ENCODE measurements at regions not wholly inside any gene's neighbourhood (a gene's known extent, or its start where the extent isn't known, plus 50 kb on each side); places are given as distances from the start of the nearest gene placed in this dataset.

DNA sequence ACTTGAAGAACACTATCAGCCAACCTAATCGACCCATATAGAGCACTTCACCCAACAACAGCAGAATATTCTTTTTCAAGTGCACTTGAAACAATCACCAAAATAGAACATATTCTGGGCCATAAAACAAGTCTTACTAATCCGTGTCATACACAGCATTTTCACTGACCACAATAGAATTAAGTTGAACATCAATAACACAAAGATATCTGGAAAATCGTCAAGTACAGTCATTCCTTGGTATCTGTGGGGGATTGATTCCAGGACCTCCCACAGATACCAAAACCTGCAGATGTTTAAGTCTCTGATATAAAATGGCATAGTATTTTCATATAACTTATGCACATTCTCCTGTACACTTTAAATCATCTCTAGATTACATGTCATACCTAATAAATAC is 295.7 kb downstream of the BCL11B start:
- DNase-seq (ENCODE audit: low read depth in 2 of 2) = peak; percentile 63 to 71

DNA sequence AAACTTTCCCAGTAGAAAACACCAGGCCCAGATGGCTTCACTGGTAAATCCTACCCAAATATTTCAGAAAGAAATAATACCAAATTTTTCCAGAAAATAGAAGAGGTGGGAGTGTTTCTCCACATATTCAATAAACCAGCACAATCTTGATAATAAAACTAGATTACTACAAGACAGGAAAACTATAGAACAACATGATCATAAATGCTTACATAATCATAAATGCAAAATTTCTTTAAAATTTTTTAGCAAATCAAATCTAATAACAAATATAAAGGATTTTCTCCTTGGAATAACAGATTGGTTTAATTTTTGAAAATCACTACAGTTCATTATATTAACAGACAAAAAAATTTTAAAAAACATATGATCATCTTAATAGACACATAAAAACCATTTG is 294.5 kb downstream of the BCL11B start:
- DNase-seq (ENCODE audit: low read depth in 2 of 2) = no peak

DNA sequence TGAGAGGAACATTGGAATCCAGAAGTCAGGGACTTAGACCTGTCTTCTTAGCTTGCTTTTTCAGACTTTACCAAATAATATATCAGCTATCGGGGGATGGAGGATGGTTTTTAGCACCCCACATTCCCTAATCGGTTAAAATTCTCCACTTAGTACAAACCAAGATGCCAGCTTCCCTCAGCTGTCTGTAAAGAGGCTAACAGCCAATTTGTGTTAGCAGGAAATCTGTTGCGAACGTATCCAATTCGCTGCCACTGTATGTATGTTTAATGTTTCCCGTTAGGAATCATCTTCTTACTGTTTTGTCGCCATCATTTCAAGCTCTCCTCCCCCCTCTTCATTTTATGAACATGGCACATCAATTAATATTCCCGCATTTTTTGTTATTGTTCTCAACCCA is 289.0 kb downstream of the BCL11B start:
- no peak for DNase-seq (ENCODE audit: low read depth in 2 of 2)

DNA sequence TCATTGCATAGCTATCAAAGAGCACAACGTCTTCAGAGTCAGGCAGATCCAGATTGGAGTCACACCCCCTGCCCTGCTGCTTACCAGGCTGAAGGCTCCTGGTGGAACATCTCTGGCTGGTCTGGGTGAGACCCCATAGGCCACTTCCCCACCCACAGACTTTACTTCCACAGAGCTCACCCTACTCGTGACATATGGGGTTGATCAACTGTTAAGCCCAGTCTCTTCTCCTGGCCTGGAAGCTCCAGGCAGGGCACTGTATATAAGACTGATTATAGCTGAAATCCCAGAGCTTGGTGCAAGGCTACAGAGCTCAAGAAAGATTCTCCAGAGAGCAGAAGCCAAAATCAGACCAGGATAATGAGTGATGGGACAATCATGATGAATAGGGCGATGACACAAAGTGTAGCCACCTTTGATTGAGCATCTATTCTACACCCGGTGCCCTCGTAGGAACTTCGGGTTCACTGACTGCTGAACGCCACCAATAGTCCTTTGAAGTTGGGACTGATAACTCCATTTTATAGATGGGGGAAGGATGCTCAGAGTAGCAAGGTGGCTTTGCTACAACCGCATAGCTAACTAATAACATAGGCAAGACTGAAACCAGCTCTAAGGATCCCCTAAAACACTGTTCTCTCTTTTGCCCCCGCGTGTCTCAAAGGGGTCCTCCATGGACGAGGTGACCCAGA is 287.8 kb downstream of the BCL11B start:
- no peak for DNase-seq (ENCODE audit: low read depth in 2 of 2)

DNA sequence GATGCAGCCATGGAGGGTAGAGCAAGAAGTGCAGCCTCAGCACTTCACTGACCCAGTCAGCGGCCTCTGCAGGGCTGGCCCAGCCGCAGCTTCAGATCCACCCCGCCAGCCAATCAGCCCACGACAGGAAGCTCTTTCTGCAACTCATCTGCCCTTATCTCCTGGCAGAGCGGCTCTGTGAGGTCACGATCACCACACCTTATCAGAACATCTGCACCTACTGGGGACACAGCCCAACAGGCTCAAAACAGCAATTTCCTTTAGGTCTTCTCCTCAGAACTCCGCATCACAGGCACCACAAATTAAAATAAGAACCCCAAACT is 287.3 kb downstream of the BCL11B start:
- DNase-seq (ENCODE audit: low read depth in 2 of 2) = no peak

DNA sequence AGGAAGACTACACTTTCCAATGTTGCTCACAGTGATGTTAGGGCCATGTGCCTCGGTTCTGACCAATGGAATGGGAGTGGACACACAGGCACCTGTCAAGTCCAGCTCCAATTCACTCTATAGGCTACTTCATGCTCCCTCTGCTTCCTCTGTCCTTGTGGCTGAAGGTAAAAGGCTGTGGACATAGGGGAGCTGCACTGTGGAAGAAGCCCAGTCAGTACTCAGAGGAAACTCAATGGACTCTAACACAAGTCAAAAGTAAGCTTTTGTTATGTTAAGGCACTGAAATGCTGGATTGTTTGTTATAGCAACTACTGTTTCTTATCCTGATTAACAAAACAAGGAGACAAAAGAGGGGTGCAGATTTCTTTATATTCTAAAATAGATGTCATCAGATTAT is 278.2 kb downstream of the BCL11B start:
- DNase-seq (ENCODE audit: low read depth in 2 of 2) = no peak

DNA sequence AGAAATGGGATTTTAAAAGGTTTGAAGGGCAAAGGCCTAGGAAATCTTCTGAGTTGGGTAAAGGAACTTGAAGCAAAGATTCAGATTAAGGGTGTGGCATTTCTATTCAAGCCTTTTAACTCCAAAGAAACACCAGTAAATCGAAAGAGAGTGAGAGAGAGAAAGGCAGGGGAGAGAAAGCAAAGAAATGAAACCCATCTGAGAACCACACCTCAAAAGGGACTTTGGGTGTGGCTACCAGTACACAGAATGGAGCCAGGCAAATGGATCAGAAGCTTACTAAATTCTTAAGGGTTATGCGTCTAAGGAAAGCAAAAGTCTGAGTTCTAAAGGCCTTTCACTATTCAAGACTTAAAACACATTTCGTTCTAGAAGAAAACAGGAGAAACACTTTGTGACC is 277.4 kb downstream of the BCL11B start:
- no peak for DNase-seq (ENCODE audit: low read depth in 2 of 2)

DNA sequence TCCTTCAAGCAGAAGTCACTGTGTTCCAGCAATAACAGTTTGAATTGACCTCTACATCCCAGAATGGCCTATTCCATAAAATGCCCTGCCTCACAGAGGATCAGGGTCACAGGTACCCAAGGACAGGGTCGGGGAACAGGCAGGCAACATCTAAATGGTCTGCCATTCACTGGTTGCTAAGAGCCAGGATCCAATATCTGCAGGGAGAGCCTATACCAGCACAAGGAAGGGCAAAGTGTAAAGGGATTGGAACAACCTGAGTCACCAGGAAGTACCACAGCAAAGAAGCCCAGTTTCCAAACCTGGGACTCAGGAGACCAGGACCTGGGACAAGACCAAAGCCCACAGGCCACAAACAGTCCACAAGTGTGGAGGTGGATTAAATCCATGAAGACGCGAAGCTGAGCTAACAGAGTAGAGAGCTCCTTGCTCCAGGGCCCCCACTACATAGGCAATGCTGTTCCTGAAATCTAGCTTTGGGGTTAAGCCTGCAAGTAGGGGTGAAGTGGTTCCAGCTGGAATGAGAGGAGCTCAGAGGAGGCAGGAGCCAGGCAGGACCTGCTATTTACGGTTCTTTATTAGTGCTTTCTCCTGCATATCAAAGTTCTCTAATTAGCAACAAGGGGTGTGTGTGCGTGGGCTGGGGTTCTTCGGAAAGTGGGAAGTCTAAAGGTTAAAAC is 274.3 kb downstream of the BCL11B start:
- no peak for DNase-seq (ENCODE audit: low read depth in 2 of 2)

DNA sequence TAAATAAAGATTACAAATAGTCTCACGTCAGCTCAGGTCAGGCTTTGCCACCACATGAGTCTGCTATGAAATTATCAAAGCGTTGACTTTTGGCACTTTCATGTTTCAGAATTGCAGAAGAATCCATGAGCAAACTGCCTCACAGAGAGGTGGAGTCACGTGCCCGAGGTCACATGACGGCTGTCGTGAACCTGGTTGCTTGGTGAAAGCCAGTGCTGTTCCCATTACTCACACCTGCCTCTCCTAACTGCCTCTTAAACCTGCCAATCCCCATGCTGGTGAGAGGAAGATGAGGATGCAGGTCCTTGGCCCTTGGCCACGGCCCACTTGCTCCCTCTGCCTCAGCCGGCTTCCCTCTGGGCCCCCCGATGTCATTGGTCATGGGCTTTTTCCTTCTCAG is 272.7 kb downstream of the BCL11B start:
- no peak for DNase-seq (ENCODE audit: low read depth in 2 of 2)

DNA sequence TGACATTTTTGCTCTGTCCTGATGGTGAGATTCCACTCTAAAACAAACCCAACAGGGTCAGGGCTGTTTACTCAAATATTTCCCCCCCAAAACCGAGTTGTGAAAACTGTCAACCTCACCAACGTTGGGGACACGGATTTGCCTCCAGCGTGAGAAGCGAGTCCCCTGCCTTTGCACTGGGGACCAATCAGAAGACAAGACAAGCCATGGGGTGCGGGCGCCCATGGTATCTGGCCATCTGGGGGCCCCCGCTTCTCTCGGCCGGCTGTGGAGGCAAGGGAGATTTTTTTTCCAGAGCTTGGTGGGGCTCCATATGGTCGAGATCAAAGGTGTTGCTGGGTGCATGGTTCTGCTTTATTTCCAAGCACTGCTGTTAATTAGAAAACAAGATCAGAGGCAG is 272.1 kb downstream of the BCL11B start:
- no peak for DNase-seq (ENCODE audit: low read depth in 2 of 2)

DNA sequence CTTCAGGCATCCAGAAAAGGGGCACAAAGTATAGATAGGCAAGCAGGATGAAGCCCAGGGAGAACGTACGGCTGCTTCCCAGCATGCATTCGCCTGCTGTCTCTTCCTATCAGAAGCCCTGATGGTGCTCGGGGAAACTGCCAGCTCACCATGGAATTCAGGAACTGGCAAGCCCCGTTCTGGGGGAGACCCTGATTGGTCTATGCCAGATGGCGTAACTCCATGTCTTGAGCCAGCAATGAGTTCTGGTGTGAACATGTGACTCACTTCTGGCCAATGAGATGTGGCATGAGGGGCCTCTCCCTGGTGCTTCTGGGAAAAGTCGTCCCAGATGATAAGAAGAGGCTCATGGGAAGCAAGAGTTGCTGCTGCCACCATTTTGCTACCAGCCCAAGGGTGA is 270.8 kb downstream of the BCL11B start:
- DNase-seq (ENCODE audit: low read depth in 2 of 2) = no peak

DNA sequence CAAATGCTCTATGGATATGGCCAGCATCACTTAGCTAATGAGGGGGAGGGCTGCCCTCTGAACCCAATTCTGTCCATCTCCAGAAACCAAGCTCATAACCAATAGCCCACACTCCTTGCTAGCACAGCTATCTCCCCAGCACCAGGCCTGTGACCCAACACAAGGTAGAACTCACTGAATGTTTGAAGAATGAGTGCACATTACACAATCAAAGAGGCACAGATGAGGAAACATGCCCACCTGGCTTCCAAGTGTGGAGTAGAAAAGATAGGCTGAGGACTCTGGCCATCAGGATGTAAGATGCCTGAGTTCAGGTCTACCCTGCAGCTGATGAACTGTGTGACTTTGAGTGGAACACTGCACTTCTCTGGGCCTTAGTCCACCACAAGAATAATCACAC is 268.4 kb downstream of the BCL11B start:
- DNase-seq (ENCODE audit: low read depth in 2 of 2) = no peak

DNA sequence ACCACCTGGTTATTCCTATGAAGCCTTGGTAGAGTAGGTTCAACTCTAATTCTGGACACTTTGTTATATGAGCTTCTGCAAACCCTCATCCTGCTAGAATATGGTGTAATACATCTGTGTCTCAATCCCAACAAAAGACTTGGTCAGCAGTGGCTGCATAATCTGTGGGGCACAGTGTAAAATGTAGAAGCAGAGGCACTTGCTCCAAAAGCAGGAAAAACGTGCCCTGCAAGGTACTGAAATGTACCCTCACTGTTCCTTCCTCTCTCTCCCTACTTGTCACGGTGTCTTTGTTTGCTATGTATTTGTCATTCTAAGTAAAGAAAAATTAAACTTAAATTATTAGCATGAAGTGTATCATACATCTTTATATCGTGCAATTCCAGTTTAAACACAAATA is 267.9 kb downstream of the BCL11B start:
- DNase-seq (ENCODE audit: low read depth in 2 of 2) = no peak

DNA sequence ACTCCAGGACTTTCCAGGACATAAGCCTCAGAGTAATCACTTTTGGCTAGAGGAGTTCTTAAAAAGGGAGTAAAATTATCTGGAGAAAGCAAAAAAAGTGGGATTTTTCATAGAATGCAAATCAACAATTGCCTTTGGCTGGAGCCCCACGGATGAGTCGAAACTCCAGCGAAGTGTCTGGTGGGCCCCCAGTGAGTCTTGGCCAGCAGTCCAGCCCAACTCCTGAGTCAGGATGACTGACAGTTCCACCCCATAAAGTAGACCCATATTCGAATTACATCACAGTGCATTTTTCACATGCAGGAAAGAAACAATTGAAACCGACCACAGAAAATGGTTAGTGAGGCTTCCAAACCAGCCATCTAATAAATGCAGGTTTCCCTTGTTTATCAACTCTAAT is 265.7 kb downstream of the BCL11B start:
- DNase-seq (ENCODE audit: low read depth in 2 of 2) = peak; percentile 29 to 34

DNA sequence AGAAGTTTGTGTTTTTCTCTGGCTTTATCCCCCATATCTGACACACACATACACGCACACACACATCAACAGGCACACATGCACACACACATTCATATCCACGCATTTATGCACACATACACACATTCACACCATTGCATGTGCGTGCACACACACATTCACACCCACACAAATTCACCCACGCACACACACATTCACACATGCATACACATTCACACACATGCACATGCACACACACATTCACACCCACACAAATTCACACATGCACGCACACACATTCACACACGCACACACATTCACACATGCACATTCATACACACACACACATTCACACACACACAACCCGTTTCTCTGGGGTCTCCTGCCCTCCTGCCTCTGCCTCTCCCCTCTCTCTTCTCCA is 264.2 kb downstream of the BCL11B start:
- DNase-seq (ENCODE audit: low read depth in 2 of 2) = no peak

DNA sequence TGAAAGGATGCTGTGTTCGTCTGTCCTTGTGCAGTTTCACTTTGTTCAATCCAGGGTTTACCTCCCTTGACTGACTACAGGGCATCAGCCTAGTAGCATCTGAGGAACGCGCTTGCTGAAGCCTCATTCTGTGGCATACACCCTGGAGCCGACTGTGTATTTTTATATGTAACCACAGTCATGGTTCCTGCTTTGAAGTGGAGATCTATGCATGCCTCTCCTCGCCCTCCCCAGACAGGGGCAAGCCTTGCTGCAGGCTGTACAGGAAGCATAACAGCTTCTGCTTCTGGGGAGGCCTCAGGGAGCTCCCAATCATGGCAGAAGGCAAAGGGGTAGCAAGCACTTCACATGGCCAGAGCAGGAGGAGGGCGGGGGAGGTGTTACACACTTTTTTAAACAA is 262.1 kb downstream of the BCL11B start:
- DNase-seq (ENCODE audit: low read depth in 2 of 2) = no peak

DNA sequence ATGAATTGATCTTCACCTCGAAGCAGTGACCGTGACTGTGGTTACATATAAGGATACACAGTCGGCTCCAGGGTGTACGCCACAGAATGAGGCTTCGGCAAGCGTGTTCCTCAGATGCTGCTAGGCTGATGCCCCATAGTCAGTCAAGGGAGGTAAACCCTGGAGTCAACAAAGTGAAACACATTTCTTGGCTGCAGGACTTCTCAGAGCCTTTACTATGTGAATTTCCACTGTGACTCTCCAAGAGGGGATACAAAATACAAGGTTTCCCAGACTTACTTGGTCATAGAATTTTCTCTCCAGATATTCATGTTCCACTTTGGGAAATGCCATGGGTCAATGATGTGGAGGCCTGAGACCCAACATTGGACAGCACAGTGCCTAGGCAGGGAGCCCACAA is 260.6 kb downstream of the BCL11B start:
- DNase-seq (ENCODE audit: low read depth in 2 of 2) = no peak

DNA sequence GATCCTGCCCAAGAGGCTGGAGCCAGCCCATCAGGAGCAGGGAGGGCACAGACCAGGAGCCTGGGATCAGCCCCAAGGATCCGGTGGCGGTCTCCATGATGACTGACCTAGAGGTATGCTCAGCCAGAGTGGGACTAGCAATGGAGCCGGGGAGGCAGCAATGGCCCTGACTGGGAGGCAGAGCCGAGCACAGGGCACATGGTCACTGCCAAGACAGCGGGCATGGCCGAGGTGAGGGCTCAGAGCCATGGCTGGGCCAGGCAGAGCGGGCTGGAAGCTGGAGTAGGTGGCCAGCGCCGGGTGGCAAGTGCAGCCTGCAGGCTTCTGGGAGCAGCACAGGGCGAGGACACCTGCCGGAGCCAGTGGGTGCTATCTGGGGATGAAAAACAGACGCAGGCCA is 259.3 kb downstream of the BCL11B start:
- DNase-seq (ENCODE audit: low read depth in 2 of 2) = no peak

DNA sequence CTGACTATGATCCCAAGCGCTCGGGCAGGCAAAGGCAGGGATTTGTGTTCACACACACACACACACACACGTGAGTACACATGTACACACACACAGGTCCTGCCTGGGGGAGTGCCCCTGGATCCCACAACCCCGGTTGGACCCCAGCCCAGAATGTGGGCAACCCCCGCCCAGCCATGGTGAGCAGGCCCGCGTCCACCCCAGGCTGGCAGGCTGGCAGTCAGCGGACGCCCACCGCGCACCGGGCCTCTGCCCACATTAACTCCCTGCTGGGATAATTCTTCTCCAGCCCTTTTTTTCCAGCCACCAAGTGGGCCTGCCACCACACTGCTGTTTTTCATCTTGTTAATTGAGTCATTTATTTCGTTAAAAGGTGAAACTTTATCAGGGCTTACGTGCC is 256.2 kb downstream of the BCL11B start:
- DNase-seq (ENCODE audit: low read depth in 2 of 2) = no peak

DNA sequence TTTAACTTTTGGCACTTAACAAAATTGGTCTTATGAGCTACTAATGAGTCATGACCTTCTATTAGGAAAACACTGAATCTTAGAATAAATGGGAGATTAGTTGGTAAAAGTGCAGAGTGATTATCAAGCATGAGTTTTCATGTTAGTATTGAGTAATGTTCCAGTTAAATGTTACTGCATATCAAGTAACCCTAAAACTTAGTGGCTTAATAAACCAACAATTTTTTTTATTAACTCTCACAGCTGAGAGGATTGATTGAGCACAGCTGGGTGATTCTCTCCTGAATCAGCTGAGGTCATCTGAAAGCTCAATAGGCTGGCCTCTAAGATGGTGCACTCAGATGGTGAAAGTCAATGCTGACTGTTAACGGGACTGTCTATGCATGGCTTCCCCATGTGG is 248.6 kb downstream of the BCL11B start:
- no peak for DNase-seq (ENCODE audit: low read depth in 2 of 2)

DNA sequence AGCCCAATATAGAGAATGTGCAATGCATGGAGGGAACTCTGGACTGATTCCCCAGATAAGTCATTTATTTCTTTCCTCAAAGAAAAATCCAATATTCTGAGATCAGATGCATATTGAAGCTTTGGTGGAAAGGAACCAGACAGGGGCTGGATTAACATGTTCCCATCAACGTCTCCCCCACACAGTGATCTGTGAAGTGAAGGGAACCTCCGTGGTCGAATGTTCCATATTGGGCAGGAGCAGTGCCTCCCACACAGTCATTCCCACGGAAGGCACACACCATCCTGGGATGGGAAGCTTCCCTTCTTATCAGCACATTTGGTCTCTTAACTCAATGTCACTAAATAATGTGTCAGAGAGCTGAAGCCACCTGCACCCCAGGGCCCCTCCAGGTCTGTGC is 247.1 kb downstream of the BCL11B start:
- no peak for DNase-seq (ENCODE audit: low read depth in 2 of 2)

DNA sequence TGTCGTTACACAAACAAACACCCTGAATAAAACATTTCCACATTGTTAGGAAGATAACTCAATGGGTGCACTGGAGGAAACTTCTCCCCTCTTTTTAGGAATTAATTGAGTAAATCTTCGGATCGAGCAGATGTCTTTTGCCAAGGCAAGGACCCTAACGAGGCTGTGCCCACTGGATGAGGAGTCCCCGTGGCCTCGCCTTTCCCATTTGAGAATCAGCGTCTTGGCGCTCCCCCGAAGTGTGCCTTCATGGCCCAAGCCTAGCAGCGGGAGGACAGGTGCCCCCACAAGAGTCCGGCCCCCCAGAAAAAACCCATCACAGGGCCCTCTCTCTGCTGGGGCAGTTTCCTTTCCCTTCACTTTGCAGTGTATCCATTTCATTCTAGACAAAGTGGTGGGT is 246.6 kb downstream of the BCL11B start:
- DNase-seq (ENCODE audit: low read depth in 2 of 2) = no peak

DNA sequence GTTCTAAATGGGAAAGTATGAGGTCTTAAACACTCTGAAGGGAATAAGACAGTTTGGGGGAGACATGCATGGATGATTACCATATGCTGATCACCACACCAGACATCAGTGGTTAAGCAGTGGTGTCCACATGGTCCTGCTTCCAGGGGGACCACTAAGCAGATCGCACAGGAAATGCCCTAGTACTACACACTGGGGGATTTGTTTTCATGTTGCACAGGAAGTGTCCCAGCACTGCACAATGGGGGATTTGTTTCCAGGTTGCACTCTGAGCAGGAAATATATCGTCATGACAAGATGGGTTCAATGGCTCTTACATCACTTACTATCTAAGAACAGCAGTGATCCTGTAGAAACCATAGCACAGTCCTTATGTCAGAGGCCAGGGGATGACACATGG is 245.5 kb downstream of the BCL11B start:
- DNase-seq (ENCODE audit: low read depth in 2 of 2) = no peak

DNA sequence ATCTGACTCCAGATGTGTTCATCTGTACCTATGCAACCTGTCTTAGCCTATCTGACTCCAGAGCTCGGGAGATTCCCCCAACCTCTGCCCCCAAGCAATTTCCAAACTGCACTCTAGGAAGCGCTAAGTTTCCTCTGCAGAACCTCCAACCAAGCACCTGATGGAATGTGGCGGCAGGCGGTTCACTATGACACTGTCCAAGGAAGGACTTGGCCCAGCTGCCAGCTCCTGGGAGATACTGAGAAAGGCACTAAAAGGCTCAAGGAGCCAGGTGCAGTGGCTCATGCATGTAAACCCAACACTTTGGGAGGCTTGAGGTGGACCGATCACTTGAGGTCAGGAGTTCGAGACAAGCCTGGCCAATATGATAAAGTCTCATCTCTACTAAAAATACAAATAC is 244.0 kb downstream of the BCL11B start:
- no peak for DNase-seq (ENCODE audit: low read depth in 2 of 2)

Measured in fibroblast of skin of left quadriceps (primary cell).